Esophagus squamous epithelium (tissue), 4 donors: ENCODE measurements at regions not wholly inside any gene's neighbourhood (a gene's known extent, or its start where the extent isn't known, plus 50 kb on each side); places are given as distances from the start of the nearest gene placed in this dataset.

ENCODE experiments used
- POLR2A ChIP-seq, 4 donors: fragments of 450-650 bp; IDR thresholded peaks; one replicate each; pipeline ENCODE4 v1.6.1; 2017; ENCODE audit warnings: antibody characterized with exemption in 4 of 4, mild to moderate bottlenecking in 4 of 4, moderate library complexity in 3 of 4
- TF ChIP-seq, protein P1 (sequence below), 6 experiments: fragments of 450-650 bp in 4 of 6; fragments of 200-600 bp in 2 of 6; sonication (generic) in 2 of 6; IDR thresholded peaks; one replicate each; pipeline ENCODE4 v1.5.1; 2016 to 2019; ENCODE audit warnings: antibody characterized with exemption in 6 of 6, mild to moderate bottlenecking in 4 of 6, moderate library complexity in 4 of 6

DNA sequence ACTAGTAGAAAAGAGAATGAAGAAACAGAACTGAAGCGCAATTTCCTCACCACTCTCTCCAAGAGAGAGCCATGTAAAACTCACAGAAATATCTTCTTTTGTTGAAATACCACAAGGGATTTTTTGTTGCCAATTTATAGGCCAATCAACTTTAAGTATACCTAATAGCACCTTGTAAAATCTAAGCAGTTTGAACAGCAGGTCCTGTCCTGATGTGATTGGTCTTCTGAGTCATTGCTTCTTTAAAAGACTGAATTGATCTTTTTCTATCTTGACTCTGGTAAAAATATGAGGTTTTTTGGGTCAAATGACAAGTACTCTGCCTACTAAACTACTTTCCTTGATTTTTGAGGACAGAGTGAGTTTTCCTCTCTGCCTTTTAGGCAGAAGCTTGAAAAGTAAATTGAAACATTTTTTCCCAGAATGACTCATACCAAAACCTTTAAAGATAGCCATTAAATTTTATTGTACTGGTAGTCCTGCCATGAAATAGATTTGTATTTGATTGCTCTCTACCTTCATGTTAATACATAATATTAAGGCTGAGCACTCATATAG lies 343.9 kb upstream of the CBLB start:
- no peak for TF ChIP-seq POLR2A (IDR thresholded peaks at IDR 0.05)
- TF ChIP-seq, protein P1, sequence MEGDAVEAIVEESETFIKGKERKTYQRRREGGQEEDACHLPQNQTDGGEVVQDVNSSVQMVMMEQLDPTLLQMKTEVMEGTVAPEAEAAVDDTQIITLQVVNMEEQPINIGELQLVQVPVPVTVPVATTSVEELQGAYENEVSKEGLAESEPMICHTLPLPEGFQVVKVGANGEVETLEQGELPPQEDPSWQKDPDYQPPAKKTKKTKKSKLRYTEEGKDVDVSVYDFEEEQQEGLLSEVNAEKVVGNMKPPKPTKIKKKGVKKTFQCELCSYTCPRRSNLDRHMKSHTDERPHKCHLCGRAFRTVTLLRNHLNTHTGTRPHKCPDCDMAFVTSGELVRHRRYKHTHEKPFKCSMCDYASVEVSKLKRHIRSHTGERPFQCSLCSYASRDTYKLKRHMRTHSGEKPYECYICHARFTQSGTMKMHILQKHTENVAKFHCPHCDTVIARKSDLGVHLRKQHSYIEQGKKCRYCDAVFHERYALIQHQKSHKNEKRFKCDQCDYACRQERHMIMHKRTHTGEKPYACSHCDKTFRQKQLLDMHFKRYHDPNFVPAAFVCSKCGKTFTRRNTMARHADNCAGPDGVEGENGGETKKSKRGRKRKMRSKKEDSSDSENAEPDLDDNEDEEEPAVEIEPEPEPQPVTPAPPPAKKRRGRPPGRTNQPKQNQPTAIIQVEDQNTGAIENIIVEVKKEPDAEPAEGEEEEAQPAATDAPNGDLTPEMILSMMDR (IDR thresholded peaks at IDR 0.05) = no peak
